A549 (cell line): ENCODE measurements at regions not wholly inside any gene's neighbourhood (a gene's known extent, or its start where the extent isn't known, plus 50 kb on each side); places are given as distances from the start of the nearest gene placed in this dataset.
A peak's percentile ranks its signal among the peaks of the same experiment; 100 is the strongest.

Experiments
- ATAC-seq, 2 experiments: fragments of 200-7000 bp in 1 of 2; fragments of >200 bp in 1 of 2; cut with Nextera tagmentation in 1 of 2; cut with Tn5 transposase in 1 of 2; 3 replicates each; pipeline versions ENCODE4 v1.8.0 to v1.9.1; 2018 to 2020; ENCODE audit warnings: mild to moderate bottlenecking in 1 of 2, moderate library complexity in 1 of 2
- CTCF ChIA-PET: fragments of 300-600 bp; sonication (Branson Sonifier 250); formaldehyde crosslinking; extraction: SDS; loops from one replicate; lab custom pipeline; 2021; ENCODE audit warnings: antibody characterized with exemption, inconsistent platforms; lab: Yijun Ruan, JAX
- POLR2A ChIA-PET: fragments of 350-600 bp; formaldehyde crosslinking; extraction: SDS; loops from one replicate; lab custom pipeline; 2021; ENCODE audit warnings: antibody characterized with exemption, inconsistent platforms; lab: Yijun Ruan, JAX
- DNase-seq, 2 experiments: peaks; one replicate each; pipeline versions ENCODE4 v3.0.0 to v3.0.0-alpha.2; 2011 to 2016; ENCODE audit warnings: low read depth in 1 of 2, low spot score in 1 of 2
- FAIRE-seq: peaks from 2 replicates; lab custom pipeline; 2011; peaks lifted over from hg19 to GRCh38; lab: Jason Lieb, UNC
- H3K27ac ChIP-seq, 2 experiments: fragments of >200 bp; sonication (Bioruptor Twin); formaldehyde crosslinking; 3 replicates each; pipeline ENCODE4 v1.5.1; 2016 to 2017
- H3K4me1 ChIP-seq: fragments of >200 bp; sonication (Bioruptor Twin); formaldehyde crosslinking; 3 replicates; pipeline ENCODE4 v1.6.1; 2016
- H3K4me2 ChIP-seq: fragments of >200 bp; sonication (Bioruptor Twin); formaldehyde crosslinking; 3 replicates; pipeline ENCODE4 v1.6.1; 2016
- H3K4me3 ChIP-seq: fragments of >200 bp; sonication (Bioruptor Twin); formaldehyde crosslinking; 3 replicates; pipeline ENCODE4 v1.5.1; 2016
- H3K9me3 ChIP-seq: fragments of >200 bp; sonication (Bioruptor Twin); formaldehyde crosslinking; 3 replicates; pipeline ENCODE4 v1.6.1; 2016
- BHLHE40 ChIP-seq: IDR thresholded peaks from 2 replicates; pipeline ENCODE4 v1.6.1; 2012; ENCODE audit warnings: low read depth, low read length, inconsistent platforms
- EHF ChIP-seq: fragments of 250-450 bp; sonication (Bioruptor Pico); IDR thresholded peaks from 2 replicates; pipeline ENCODE4 v1.5.0; 2020; ENCODE audit warnings: mild to moderate bottlenecking
- ESRRA ChIP-seq: fragments of 150-350 bp; IDR thresholded peaks from 2 replicates; pipeline ENCODE4 v1.6.1; 2014; ENCODE audit warnings: mild to moderate bottlenecking, low read length, borderline replicate concordance
- FOSL2 ChIP-seq, 2 experiments: fragments of 450-650 bp in 1 of 2; fragments of >200 bp in 1 of 2; sonication (Bioruptor Twin) in 1 of 2; formaldehyde crosslinking; IDR thresholded peaks; 2 replicates each; pipeline versions ENCODE4 v1.5.0 to v1.6.1; 2016 to 2020; ENCODE audit warnings: mild to moderate bottlenecking in 1 of 2, moderate library complexity in 1 of 2
- GATA3 ChIP-seq: IDR thresholded peaks from 2 replicates; pipeline ENCODE4 v1.6.1; 2012; ENCODE audit warnings: borderline replicate concordance
- HDAC2 ChIP-seq: fragments of 200-600 bp; sonication (generic); IDR thresholded peaks from 2 replicates; pipeline ENCODE4 v1.6.1; 2016
- HOXA7 ChIP-seq: fragments of 250-450 bp; sonication (Bioruptor Pico); IDR thresholded peaks from 2 replicates; pipeline ENCODE4 v1.5.0; 2020; ENCODE audit warnings: mild to moderate bottlenecking, moderate library complexity
- HOXB13 ChIP-seq: fragments of 250-450 bp; sonication (Bioruptor Pico); IDR thresholded peaks from 2 replicates; pipeline ENCODE4 v1.5.0; 2020; ENCODE audit warnings: low read depth, mild to moderate bottlenecking, moderate library complexity
- HOXB5 ChIP-seq: fragments of 250-450 bp; sonication (Bioruptor Pico); IDR thresholded peaks from 2 replicates; pipeline ENCODE4 v1.5.0; 2020; ENCODE audit warnings: mild to moderate bottlenecking, moderate library complexity
- MAFK ChIP-seq: fragments of 450-650 bp; IDR thresholded peaks from 2 replicates; pipeline ENCODE4 v1.6.1; 2014; ENCODE audit not compliant: partially characterized antibody
- NFE2L2 ChIP-seq: fragments of 150-350 bp; conservative IDR thresholded peaks from 2 replicates; pipeline ENCODE4 v1.6.1; 2014; ENCODE audit warnings: low read length
- PHF8 ChIP-seq: fragments of 200-600 bp; sonication (generic); IDR thresholded peaks from 2 replicates; pipeline ENCODE4 v1.6.1; 2016; ENCODE audit warnings: low read depth, mild to moderate bottlenecking, antibody characterized with exemption, moderate library complexity, borderline replicate concordance
- POLR2AphosphoS2 ChIP-seq: conservative IDR thresholded peaks from 2 replicates; pipeline ENCODE4 v1.6.1; 2012; ENCODE audit warnings: low read length, improper control_type of control experiment, inconsistent platforms
- RAD21 ChIP-seq, 2 experiments: fragments of >200 bp in 1 of 2; sonication (Bioruptor Twin) in 1 of 2; formaldehyde crosslinking in 1 of 2; IDR thresholded peaks in 1 of 2; conservative IDR thresholded peaks in 1 of 2; 2 replicates in 1 of 2; 3 replicates in 1 of 2; pipeline ENCODE4 v1.6.1; 2012 to 2018; ENCODE audit warnings: inconsistent platforms in 1 of 2
- RCOR1 ChIP-seq: fragments of 150-350 bp; IDR thresholded peaks from 2 replicates; pipeline ENCODE4 v1.6.1; 2014; ENCODE audit warnings: antibody characterized with exemption, low read length, low read depth
- SMC3 ChIP-seq: fragments of >200 bp; sonication (Bioruptor Twin); formaldehyde crosslinking; IDR thresholded peaks from 3 replicates; pipeline ENCODE4 v1.6.1; 2018; ENCODE audit warnings: inconsistent platforms
- TP53 ChIP-seq: fragments of 250-450 bp; sonication (Bioruptor Pico); IDR thresholded peaks from 2 replicates; pipeline ENCODE4 v1.5.0; 2021; ENCODE audit warnings: mild to moderate bottlenecking, moderate library complexity
- ZSCAN20 ChIP-seq: fragments of 250-450 bp; sonication (Bioruptor Pico); IDR thresholded peaks from 2 replicates; pipeline ENCODE4 v1.8.0; 2022; ENCODE audit warnings: mild to moderate bottlenecking, moderate library complexity
- WGBS: methylation state at CpG from one replicate; pipeline ENCODE4 v1.1.6; 2017; ENCODE audit errors: missing lambda C conversion rate; 5-methylcytosine and 5-hydroxymethylcytosine counted together
- TF ChIP-seq, protein P1 (sequence below): fragments of 450-650 bp; IDR thresholded peaks from 2 replicates; pipeline ENCODE4 v1.6.1; 2014; ENCODE audit warnings: antibody characterized with exemption
- TF ChIP-seq, protein P2 (sequence below): fragments of >200 bp; sonication (Bioruptor Twin); formaldehyde crosslinking; IDR thresholded peaks from 2 replicates; pipeline ENCODE4 v1.6.1; 2016
- TF ChIP-seq, protein P3 (sequence below): fragments of 200-600 bp; sonication (generic); IDR thresholded peaks from 2 replicates; pipeline ENCODE4 v1.6.1; 2016; ENCODE audit warnings: antibody characterized with exemption, mild to moderate bottlenecking, moderate library complexity
- TF ChIP-seq, protein P4 (sequence below): fragments of >200 bp; sonication (Bioruptor Twin); formaldehyde crosslinking; IDR thresholded peaks from 3 replicates; pipeline ENCODE4 v1.5.1; 2016

DNA sequence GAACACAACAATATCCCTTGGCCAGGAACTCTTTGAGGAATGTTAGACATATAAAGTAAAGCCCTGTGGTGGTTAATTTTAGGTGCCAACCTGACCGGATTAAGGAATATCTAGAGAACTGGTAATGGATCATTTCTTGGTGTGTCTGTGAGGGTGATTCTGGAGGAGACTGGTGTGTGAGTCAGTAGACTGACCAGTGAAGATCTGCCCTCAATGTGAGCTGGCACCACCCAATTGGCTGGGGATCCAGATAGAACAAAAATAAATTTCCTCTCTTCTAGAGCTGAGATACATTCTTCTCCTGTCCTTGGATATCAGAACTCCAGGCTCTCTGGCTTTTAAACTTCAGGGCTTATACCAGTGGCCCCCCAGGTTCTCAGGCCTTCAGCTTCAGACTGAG lies 56.2 kb upstream of the TNPO1 start:
- CTCF ChIA-PET = no interaction called here
- ATAC-seq = peak in 1 of 2 experiments; percentile 32; a peak in 1 of 6 replicates

DNA sequence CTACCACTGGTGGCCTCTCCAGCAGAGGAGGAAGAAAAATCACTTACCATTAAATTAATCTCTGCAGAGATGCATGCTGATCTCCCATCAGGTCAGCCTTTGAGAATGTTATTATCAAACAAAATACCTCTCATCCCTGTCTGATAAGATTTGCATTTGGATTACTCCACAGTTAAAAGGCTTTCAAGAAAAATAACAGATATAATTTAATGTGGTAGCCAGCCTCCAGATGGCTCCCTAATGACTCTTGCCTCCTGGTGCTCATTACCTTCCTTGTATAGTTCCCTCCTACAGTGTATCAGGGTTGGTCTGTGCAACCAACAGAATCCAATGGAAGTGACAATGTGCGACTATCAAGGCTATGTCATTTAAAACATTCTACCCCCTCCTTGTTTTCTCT lies 63.6 kb upstream of the TNPO1 start:
- peaks cover 2% of the 10 kb centered on the region; the same call in 1 of the 3 replicates for H3K9me3 ChIP-seq
- peak; percentile 21 to 34; a peak in 1 of 5 replicates for TF ChIP-seq RAD21 (conservative IDR thresholded peaks at IDR 0.05 in 1 of 2, IDR thresholded peaks at IDR 0.05 in 1 of 2)
- peak; percentile 10; the same call in 1 of the 3 replicates for TF ChIP-seq SMC3
- no peak for TF ChIP-seq ESRRA
- TF ChIP-seq, all 56 proteins: peak for 2
- ATAC-seq (peak in 1 of 2 experiments; percentile 56; a peak in 2 of 6 replicates), FAIRE-seq (no peak), DNase-seq (no peak)
- no peaks in the 10 kb centered on the region for H3K4me1 ChIP-seq
- H3K4me3 ChIP-seq = no peak overlapping the region
- no peak overlapping the region for H3K4me2 ChIP-seq
- ChIA-PET CTCF (interaction anchor here (1.6 kb wide), 1 partner anchor 66 kb away, joined by 5 read pairs; no protein-coding TSS in a partner anchor), POLR2A (no interaction called here)
- WGBS = 83% methylated on average over 1 of the region's 1 CpG
- no peak overlapping the region for H3K27ac ChIP-seq

More for the DNA sequence above, 56.2 kb upstream of the TNPO1 start:
- POLR2A ChIA-PET = no interaction called here
- H3K4me2 ChIP-seq = no peak overlapping the region
- WGBS = 28% methylated on average over 1 of the region's 1 CpG
- H3K9me3 ChIP-seq = no peaks in the 10 kb centered on the region
- H3K4me1 ChIP-seq = no peaks in the 10 kb centered on the region
- H3K27ac ChIP-seq = no peak overlapping the region
- TF ChIP-seq ZSCAN20 (CRISPR knock-in tag) = no peak
- no peak for TF ChIP-seq TP53
- TF ChIP-seq, protein P1, sequence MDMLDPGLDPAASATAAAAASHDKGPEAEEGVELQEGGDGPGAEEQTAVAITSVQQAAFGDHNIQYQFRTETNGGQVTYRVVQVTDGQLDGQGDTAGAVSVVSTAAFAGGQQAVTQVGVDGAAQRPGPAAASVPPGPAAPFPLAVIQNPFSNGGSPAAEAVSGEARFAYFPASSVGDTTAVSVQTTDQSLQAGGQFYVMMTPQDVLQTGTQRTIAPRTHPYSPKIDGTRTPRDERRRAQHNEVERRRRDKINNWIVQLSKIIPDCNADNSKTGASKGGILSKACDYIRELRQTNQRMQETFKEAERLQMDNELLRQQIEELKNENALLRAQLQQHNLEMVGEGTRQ = no peak
- TF ChIP-seq HDAC2 = no peak
- TF ChIP-seq HOXB13 (CRISPR knock-in tag) = no peak
- TF ChIP-seq, protein P2, sequence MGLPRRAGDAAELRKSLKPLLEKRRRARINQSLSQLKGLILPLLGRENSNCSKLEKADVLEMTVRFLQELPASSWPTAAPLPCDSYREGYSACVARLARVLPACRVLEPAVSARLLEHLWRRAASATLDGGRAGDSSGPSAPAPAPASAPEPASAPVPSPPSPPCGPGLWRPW = no peak
- TF ChIP-seq RCOR1 = no peak
- TF ChIP-seq, protein P3, sequence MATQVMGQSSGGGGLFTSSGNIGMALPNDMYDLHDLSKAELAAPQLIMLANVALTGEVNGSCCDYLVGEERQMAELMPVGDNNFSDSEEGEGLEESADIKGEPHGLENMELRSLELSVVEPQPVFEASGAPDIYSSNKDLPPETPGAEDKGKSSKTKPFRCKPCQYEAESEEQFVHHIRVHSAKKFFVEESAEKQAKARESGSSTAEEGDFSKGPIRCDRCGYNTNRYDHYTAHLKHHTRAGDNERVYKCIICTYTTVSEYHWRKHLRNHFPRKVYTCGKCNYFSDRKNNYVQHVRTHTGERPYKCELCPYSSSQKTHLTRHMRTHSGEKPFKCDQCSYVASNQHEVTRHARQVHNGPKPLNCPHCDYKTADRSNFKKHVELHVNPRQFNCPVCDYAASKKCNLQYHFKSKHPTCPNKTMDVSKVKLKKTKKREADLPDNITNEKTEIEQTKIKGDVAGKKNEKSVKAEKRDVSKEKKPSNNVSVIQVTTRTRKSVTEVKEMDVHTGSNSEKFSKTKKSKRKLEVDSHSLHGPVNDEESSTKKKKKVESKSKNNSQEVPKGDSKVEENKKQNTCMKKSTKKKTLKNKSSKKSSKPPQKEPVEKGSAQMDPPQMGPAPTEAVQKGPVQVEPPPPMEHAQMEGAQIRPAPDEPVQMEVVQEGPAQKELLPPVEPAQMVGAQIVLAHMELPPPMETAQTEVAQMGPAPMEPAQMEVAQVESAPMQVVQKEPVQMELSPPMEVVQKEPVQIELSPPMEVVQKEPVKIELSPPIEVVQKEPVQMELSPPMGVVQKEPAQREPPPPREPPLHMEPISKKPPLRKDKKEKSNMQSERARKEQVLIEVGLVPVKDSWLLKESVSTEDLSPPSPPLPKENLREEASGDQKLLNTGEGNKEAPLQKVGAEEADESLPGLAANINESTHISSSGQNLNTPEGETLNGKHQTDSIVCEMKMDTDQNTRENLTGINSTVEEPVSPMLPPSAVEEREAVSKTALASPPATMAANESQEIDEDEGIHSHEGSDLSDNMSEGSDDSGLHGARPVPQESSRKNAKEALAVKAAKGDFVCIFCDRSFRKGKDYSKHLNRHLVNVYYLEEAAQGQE = no peak
- TF ChIP-seq GATA3 = no peak
- DNase-seq = no peak
- H3K4me3 ChIP-seq = no peak overlapping the region
- no peak for FAIRE-seq

DNA sequence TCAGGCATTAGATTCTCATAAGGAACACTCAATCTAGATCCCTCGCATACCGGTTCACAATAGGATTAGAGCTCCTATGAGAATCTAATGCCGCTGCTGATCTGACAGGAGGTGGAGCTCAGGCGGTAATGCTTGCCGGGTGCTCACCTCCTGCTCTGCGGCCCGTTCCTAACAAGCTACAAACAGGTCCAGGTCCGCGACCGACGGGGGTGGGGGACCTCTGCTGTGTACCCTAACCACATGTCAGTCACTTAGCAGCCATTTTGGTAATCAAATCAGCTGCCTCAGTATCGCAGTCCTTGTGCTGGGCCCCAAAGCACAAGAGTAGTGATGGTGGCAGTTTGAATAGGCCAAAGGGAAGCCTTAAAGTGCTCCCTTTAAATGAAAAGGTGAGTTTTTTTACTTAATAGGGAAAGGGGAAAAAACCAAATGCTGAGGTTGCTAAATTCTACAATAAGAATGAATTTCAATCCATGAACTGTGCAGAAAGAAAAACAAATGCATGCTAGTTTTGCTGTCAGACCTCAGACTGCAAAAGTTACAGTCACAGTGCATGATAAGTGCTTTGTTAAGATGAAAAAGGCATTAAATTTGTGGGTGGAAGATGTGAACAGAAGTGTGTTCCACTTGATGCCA lies 67.0 kb upstream of the TNPO1 start:
- WGBS = 87% methylated on average over 12 of the region's 12 CpGs
- ChIA-PET POLR2A (no interaction called here), CTCF (no interaction called here)
- no peak overlapping the region for H3K4me2 ChIP-seq
- no peak overlapping the region for H3K4me3 ChIP-seq
- TF ChIP-seq MAFK (peak; percentile 62), HOXB13 (CRISPR knock-in tag) (no peak)
- H3K27ac ChIP-seq = no peak overlapping the region
- FAIRE-seq (no peak), ATAC-seq (no peak), DNase-seq (no peak)
- H3K9me3 ChIP-seq = peaks cover 4% of the 10 kb centered on the region; the same call in 1 of the 3 replicates
- H3K4me1 ChIP-seq = no peaks in the 10 kb centered on the region

DNA sequence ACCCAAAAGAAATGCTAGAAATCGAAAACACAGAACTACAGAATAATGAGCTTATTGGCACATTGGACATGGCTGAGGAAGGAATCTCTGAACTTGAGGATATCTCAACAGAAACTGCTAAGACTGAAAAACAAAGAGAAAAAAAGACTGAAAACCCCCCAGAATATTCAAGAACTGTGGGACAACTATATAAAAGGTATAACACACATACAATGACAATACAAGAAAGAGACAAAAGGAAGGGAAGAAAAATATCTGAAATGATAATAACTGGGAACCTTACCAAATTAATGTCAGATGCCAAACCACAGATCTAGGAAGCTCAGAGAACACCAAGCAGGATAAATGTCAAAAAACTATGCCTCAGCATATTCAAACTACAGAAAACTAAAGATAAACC lies 68.6 kb upstream of the TNPO1 start:
- Histone ChIP-seq H3K9me3 (peaks cover 4% of the 10 kb centered on the region; the same call in 1 of the 3 replicates), H3K27ac (no peak overlapping the region), H3K4me2 (no peak overlapping the region), H3K4me3 (no peak overlapping the region), H3K4me1 (no peaks in the 10 kb centered on the region)
- DNase-seq (no peak), ATAC-seq (no peak), FAIRE-seq (no peak)
- WGBS = 79% methylated on average over 1 of the region's 1 CpG
- ChIA-PET CTCF (no interaction called here), POLR2A (no interaction called here)
- TF ChIP-seq FOSL2 (IDR thresholded peaks at IDR 0.05) (no peak), FOSL2 (CRISPR knock-in tag; IDR thresholded peaks at IDR 0.05) (no peak), RCOR1 (no peak), SMC3 (no peak), EHF (CRISPR knock-in tag) (no peak), PHF8 (no peak), HOXA7 (no peak), HOXB5 (CRISPR knock-in tag) (no peak), POLR2AphosphoS2 (no peak), HOXB13 (CRISPR knock-in tag) (no peak), NFE2L2 (no peak), BHLHE40 (no peak)
- TF ChIP-seq, protein P4, sequence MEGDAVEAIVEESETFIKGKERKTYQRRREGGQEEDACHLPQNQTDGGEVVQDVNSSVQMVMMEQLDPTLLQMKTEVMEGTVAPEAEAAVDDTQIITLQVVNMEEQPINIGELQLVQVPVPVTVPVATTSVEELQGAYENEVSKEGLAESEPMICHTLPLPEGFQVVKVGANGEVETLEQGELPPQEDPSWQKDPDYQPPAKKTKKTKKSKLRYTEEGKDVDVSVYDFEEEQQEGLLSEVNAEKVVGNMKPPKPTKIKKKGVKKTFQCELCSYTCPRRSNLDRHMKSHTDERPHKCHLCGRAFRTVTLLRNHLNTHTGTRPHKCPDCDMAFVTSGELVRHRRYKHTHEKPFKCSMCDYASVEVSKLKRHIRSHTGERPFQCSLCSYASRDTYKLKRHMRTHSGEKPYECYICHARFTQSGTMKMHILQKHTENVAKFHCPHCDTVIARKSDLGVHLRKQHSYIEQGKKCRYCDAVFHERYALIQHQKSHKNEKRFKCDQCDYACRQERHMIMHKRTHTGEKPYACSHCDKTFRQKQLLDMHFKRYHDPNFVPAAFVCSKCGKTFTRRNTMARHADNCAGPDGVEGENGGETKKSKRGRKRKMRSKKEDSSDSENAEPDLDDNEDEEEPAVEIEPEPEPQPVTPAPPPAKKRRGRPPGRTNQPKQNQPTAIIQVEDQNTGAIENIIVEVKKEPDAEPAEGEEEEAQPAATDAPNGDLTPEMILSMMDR = no peak
